ENCODE measurements at regions not wholly inside any gene's neighbourhood (a gene's known extent, or its start where the extent isn't known, plus 50 kb on each side); places are given as distances from the start of the nearest gene placed in this dataset.

DNA sequence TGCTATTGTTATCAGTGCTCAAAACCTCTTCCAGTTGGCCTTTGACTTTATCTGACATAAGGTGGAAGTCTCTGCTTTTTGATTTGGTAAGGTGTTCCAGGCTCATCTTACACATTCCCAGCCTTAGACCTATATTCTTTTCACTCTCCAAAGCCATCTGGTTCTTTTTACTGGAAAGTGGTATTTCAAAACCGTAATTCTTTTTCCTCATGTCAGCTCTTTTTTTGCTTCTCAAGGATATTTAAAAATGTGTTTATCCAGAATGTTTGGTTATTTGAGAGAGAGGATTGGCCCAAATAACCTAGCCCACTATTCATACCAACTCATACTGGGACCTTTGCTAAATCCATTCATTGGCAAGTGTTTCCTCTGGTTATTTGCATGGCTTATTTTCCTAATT, 411.2 kb upstream of the PIK3C3 start:
- DNase-seq (ENCODE audit: low read depth in 3 of 3) = no peak

DNA sequence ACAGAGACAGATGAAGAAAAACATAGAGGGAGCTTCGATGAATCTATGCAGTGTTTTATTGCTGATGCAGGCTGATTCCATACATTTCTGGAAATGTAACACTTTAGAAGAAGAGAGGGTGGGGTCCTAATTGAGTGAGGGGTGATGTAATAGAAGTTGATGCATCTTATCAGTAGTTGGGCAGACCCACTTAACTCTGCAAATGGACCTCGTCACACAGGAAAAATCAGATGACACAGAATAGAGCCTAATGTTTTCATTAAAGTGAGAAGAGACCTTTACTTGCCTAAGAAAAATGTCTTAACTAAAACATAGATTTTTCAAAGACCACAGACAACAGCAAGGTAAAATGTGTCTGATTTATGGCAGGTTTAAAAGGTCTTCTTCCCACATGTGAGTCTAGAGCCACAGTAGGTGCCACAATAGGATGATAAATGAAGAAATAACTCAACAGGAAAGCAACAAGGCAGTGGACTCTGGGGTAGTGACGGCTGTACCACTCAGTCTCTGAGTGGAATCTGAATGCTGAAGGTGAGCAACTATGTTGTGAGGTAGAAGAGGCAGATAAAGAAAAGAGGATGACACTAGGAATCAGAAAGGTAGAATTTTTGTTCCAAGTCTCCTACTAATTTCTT, 414.7 kb upstream of the PIK3C3 start:
- no peak for DNase-seq (ENCODE audit: low read depth in 3 of 3)

DNA sequence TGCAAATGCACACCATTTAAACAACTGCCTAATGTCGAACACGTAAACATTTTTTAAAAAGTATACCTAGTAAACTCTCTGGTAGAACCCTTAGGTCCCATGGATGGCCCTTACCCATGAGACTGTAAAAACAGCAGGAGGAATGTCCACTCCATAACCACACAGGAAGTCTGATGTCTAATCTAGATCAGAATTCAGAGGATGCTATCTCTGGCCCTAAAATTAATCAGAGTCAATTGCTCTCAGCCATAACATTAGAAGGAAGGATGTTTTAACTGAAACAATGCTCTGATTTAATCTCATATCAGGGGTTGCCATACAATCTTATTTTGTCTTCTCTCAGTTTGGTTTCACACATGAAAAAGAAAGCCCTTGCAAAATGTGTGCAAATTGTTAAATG, 416.3 kb upstream of the PIK3C3 start:
- no peak for DNase-seq (ENCODE audit: low read depth in 3 of 3)

DNA sequence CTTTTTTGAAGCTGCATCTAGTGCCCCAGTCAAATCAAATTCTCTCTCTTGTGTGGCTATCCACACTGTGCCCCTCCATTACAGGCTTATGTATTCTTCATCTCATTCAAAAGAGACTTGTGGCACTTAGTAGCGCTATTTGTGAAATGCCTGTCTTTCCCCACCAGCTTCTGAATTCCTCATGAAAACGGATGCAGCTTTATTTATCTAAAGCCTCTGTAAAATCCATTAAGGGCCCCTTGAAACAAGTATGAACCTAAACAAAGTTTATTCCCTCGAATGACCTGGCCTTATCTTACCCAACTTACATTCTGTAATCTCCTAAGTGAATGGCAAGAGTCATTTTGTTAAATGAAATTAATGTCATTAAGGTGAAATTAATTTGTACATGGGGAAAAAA, 417.4 kb upstream of the PIK3C3 start:
- DNase-seq (ENCODE audit: low read depth in 3 of 3) = no peak

DNA sequence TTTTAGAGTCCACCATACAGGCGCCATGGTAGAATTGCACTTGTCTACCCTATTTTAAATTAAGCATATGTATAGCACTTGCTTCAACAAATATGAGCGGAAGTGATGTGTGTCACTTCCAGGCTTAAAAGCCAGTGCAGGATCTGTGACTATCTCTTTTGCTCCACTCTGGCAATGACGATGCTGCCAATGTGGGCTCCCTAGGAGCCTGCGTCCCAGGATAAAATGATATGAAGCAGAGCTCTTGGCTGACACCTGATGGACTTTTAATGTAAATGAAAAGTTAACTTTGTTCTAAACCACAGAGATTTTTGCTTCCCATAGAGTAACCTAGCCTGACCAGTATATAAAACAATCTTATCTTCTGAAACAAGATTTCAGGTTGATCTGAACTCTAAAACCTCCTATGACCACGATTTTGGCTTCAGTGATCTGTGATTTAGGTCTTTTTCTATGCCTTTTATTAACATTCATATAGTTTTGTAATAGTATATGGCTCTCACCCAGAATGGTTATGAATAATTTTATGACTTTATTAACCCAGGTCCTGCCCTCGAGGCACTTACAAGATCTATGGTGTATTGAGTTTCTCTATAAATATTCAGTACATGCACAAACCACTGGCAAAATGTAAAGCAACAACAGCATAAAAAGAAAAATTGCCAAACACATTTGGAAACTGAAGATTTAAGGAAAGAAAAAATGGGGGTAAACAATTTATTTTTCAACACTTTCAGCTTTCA, 422.5 kb upstream of the PIK3C3 start:
- no peak for DNase-seq (ENCODE audit: low read depth in 3 of 3)

DNA sequence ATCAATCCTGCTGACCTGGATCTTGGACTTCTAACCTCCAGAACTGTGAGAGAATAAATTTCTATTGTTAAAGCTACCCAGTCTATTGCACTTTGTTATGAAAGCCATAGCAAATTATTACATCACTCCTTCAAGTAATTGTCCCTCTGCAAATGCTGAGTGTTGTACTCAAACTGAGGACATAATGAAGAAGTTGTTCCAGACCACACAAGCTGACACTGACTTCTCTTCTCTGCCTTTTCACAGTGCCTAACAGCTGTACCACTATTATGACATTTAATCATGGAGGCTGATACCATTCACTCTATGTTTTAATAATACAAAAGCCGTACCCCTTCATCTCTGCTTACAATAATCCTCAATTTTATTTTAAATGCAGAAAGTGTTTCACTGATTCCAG, 424.1 kb upstream of the PIK3C3 start:
- no peak for DNase-seq (ENCODE audit: low read depth in 3 of 3)

DNA sequence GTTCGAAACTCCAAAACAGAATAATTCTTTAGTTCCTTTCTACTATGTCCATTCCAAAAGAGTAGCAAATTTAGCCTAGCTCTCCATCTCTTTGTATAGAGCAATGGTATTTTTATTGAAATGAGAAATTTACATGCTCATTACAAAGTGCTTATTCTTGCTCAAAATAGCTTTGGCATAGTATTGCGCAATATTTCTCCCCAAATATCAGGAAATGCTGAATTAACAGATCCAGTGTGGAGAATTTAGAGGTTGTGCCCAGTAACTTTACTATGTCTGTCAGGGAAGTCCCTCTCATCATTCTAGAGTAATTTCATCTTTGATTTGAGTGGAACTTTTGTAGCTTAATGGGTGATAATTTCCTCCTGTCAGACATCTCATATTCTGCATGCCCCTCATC, 425.9 kb upstream of the PIK3C3 start:
- no peak for DNase-seq (ENCODE audit: low read depth in 3 of 3)

DNA sequence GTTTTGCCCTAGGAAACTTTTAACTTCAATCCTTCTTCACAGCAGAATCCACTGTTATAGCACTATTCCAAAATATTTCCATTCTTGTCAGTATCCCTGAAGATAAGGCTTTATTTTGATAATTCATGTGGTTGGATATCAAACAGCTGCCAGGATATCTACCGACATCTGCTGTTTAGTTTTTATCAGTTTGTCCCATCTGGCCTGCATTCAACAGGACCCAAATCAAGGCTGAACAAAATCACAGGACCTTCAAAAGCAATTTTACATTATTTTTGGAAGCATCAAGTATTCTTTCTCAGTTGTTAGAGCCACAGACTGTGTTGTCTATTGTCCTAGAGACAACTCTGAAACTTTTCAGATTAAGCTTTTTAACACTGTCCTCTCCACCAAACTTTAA, 429.0 kb upstream of the PIK3C3 start:
- DNase-seq (ENCODE audit: low read depth in 3 of 3) = no peak

DNA sequence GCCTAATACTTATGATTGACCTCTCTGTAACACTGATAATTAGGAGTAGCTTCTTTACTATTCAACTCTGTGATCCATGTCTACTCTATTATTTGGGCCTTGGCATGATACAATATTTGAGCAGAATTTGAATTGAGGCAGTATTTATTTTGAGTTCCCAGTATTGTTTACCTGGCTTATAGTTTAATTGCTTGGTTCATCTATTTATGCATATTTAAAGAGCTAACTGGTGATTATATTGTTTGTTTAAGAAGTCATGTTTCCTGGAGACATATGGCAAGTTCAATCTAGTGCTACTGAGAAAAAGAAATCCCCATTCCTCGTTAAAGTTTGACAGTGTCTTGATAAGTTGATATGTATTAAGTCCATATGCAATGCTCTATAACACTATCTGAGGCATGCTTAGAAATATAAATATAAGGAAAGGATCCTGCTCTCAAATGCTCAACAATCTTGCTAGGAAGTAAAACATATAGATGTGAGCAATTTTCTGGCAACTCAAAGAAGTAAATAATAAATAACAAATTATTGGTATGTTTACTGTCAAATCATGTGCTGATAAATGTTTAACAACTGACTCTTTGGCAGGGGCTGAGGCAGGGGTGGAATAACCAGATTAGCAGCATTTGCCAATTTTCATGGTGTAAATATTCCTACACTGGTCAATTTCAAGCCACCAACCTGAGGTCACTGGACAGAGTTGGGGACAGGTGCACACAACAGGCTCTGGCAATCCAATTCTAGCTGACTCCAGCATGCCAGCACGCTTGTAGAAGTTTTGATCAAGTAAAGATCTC, 430.2 kb upstream of the PIK3C3 start:
- DNase-seq (ENCODE audit: low read depth in 3 of 3) = no peak

DNA sequence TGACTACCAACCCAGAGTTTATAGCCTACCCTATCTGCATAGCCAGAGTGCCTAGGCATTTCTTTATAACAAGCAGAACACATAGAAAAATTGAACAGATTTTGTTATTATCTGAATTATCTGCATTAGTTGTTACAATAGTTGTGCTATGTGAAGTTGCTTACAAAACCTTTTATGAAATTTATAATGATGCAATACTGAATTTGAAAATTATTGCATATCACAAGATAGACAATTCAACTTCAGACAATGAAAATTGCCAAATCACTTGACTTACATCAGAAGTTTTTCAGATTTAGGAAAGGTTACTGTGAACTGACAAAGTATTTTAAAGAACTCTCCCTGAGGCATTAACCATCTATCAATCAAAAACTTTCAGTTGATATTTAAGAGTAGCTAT, 437.9 kb upstream of the PIK3C3 start:
- DNase-seq (ENCODE audit: low read depth in 3 of 3) = no peak

DNA sequence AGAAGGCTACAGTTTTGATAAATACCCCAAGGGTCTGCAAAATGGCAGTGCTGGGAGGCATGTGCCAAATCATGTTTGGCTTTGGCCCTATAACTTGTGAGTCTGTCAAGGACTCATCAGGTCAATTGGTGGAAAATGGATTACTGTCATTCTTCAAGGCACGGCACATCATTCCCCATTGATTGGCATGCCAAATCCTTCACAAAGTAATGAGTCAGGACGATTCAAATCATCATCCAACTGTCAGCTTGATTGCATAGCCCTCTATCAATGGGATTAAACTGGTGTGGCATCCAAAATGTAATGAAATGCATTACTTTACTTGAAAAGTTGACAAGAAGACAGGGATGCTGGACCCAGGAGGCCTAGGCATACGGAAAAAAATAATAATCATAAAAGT, 441.6 kb upstream of the PIK3C3 start:
- DNase-seq (ENCODE audit: low read depth in 3 of 3) = no peak

DNA sequence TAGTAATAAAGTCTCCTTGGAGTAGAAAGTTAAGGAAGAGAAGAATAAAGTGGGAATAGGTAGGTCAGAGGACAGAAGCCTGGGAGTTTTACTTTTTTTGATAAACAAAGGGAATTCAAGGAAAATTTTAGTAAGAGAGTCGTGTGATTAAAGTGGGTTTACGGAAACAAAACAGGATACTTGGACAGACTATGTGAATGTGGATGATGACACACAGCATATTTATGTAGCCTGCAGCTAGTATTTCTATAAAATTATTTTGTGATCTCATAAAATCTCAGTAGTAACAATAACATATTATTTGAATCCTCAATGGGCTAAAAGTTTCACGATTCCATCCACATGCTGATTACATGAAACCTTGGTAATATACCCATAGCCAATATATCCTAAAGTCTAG, 450.7 kb upstream of the PIK3C3 start:
- DNase-seq (ENCODE audit: low read depth in 3 of 3) = no peak

DNA sequence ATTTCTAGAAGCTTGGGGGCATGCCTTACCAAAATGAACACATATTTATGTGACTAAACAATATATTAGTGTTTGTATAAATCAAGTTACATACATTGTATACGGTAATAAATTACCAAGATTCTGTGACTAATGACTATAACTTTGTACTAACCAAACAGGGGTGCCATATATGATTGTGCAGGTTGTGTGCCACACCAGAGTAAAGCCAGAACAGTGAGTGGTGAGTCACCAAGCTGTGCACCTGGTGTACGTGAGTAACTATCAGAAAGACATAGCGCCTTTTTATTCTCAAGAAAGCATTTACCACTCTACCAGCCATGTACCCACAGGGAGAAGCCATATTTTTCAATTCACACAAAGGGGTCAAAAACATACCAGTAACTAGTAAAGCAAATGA, 453.2 kb upstream of the PIK3C3 start:
- no peak for DNase-seq (ENCODE audit: low read depth in 3 of 3)

DNA sequence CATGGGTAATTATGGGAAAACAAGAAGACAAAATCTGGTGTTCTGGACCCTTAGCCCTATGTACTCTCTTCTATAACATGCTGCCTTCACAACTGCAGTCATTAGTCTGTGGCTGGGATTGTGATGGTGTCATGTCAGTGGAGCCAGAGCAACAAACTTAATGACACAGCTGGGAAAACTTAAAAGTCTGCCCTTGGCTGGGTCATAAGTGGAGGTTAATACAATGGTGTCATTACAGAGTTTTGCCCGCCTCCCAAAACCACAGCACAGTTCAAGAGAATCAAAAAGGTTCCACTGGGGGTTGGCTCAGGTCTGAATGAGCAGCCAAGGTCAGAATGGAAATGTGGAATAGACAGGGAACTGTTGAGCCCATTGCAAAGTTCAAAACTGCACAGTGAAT, 455.7 kb upstream of the PIK3C3 start:
- DNase-seq (ENCODE audit: low read depth in 3 of 3) = no peak

DNA sequence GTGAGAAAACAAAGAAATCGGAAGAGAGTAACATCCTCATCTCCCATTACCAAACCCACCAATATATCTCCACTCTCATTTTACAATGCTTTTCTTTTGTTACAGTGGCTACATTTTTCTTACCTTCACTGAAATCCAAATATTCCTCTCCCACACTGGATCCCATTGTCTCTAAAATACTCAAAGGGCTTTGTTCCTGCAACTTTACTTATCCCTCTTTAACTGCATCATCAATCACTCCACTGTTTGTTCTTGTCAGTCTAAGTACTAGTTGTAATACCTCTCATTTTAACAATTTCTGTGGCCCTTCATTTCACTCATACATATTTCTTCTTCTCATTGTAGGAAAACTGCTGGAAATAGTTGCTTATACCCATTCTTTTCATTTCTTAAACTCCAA, 464.2 kb upstream of the PIK3C3 start:
- no peak for DNase-seq (ENCODE audit: low read depth in 3 of 3)

DNA sequence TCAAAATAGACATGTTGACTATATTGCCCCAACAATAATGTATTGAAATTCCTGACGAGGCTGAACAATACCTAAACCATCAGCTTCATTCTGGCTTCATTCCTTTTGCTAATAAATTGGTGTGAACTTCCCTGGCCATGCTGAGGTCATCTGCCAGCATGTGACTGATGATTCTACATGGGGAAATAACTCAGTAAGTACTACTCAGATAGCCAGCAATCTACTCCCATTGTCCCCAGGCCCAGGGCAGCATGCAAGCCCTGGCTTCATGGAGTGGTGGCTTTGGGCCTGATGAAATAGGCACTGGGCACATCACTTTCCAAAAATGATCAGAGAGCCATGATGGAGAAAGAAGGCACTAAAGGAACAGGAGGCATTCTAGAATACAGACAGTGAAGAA, 468.5 kb upstream of the PIK3C3 start:
- no peak for DNase-seq (ENCODE audit: low read depth in 3 of 3)

DNA sequence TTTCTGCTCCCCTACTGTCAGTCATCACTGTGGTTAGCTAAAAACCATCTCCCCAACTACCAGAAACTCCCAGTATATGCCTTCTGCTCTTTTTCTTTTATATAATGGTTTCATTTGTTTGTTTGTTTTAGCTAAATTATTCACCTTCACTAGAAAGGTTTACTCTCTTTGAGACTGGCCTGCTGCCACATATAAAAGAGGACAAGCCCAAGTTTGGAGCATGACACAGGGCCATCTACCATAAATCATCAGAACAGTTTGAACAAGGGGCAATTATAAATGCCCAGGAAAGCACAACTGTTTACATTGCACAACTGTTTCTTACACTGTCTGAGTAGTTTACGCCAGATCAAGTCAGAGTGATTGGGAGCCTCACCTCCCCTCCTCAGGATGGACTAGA, 471.0 kb upstream of the PIK3C3 start:
- no peak for DNase-seq (ENCODE audit: low read depth in 3 of 3)

DNA sequence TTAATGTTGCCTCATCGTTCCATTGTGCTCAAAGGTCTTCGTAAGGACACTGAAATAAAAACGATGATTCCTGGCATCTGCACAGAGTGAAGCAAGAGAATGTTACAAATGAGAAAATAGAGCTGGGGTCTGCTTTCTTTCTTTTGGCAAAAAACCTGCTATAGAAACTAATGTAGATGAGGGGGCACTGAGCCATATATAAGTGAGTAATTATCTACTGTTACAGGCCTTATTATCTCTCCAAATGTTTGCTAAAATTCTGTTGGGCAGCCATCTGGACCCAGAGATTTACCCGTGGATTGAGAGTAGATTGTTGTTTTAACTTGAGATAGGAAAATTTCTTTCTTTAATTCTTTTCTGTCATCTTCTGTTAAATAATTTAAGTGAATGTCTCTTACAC, 472.5 kb upstream of the PIK3C3 start:
- DNase-seq (ENCODE audit: low read depth in 3 of 3) = no peak

DNA sequence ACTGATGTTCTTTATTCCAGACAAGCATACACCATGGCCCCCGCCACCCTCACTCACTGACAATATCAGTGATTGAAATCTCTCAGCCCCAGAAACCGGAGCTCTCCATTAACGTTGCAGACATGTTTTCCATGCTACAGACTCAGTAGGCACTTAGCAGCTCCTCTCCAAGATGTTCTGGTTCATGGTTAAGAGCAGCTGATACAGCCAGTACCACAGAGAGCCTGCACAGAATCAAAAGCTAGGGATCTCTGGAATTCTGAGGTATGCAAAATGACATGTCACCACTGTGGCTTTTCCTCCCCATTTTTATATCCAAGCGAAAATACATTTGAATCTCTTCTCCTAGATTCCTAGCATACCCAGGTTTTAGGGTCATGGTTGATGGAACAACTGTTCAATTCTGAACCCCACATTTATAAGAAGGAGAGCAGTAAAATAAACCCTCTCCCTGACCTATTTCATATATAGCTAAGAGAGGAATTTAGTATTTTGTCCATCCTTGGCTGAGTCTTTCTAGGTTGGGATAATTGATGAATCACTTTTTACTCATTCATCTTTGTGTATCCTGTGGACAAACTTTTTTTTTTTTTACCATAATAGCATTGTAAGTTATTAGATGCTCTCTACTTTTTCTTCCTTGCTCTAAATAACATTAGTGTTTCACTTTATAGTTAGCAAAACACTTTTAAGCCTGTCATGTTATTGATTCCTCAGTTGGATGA, 488.4 kb upstream of the PIK3C3 start:
- DNase-seq (ENCODE audit: low read depth in 3 of 3) = no peak

DNA sequence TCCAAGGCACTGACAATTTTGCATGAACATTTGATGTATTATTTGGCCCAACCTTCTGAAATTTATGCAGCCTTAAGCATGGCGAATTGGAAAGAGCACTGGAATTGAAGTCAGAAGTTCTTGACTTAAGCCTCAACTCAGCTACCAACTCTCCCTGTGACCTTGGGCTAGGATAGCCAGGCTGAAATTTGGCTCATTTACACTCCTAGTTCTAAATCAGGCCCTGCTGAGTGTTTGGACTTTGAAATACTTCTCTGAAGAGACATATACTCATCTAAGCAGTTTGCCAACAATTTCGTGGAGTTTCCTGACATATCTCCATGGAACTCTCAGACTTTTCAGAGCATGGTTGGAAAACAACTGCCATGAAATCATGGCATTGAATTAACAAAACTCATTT, 489.6 kb upstream of the PIK3C3 start:
- no peak for DNase-seq (ENCODE audit: low read depth in 3 of 3)

DNA sequence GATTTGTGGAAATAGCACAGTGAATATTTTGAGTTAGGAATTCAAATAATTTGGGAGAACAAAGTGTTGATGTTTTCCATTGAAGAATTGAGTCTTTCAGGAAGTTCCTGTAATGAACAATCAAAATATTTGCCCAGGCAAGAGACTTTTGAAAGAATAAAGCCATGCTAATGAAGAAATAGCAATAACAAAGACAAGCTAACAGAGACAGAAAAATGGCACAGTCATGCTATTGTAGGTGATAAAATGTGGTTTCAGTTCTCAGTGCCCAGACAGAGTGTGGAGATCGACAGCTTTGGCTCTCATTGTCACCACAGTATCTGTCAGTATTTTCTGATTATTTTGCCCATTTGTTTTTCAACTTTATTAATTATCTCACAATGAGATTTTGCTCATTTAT, 490.8 kb upstream of the PIK3C3 start:
- no peak for DNase-seq (ENCODE audit: low read depth in 3 of 3)

DNA sequence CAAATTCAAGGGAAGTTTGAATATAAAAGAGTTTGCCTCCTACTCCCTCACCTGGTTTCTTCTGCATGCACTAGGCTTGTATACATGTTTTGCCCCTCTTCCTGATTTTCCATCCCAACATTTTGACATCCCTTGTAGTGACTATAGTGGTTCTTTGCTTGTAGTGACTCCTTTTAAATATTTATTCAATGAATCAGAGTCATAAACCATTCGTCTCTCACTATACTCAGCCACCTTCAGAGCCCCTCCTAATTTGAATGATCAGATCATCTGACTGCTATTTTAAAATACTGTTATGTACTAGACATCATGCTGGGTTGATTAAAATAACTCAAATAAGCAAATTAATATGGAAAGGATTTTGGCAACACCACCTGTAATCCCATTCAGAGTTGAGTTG, 492.1 kb upstream of the PIK3C3 start:
- DNase-seq (ENCODE audit: low read depth in 3 of 3) = no peak

All from stimulated activated CD4-positive, alpha-beta T cell treated with anti-CD3 and anti-CD28 coated beads, TNF-alpha, amount 100 ng/mL, for 48 hours (primary cell).